ENCODE measurements at regions not wholly inside any gene's neighbourhood (a gene's known extent, or its start where the extent isn't known, plus 50 kb on each side); places are given as distances from the start of the nearest gene placed in this dataset.

- FAIRE-seq (no peak), DNase-seq (ENCODE audit: extremely low spot score, insufficient read length, low read depth) (no peak)
These were observed 292.7 kb upstream of the CXCR4 start for GRCh38 chr2:136410673-136411072.

DNA sequence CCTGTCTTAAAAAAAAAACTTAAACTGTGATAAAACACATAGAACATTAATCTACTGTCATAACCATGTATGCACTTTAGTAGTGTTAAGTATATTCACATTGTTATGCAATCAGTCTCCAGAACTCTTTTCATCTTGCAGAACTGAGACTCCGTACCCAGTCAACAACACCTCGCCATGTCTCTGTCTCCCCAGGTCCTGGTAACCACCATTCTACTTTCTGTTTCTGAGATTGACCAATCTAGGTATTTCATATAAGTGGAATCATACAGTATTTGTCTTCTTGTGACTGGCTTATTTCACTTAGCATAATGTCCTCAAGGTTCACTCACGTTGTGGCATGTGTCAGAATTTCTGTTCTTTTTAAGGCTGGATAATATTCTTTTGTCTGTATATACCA lies 290.8 kb upstream of the CXCR4 start:
- FAIRE-seq: no peak
- DNase-seq (ENCODE audit: extremely low spot score, insufficient read length, low read depth): no peak

GRCh38 chr2:136407952-136408318 lies 290.0 kb upstream of the CXCR4 start:
- FAIRE-seq (no peak), DNase-seq (ENCODE audit: extremely low spot score, insufficient read length, low read depth) (no peak)

- FAIRE-seq: no peak
These were observed 289.4 kb upstream of the CXCR4 start for GRCh38 chr2:136407117-136407951.

GRCh38 chr2:136404925-136405324 lies 287.0 kb upstream of the CXCR4 start:
- FAIRE-seq (no peak), DNase-seq (ENCODE audit: extremely low spot score, insufficient read length, low read depth) (no peak)

More at GRCh38 chr2:136407117-136407951, 289.4 kb upstream of the CXCR4 start:
- no peak for DNase-seq (ENCODE audit: extremely low spot score, insufficient read length, low read depth)

GRCh38 chr2:136404176-136404575 lies 286.2 kb upstream of the CXCR4 start:
- FAIRE-seq (no peak), DNase-seq (ENCODE audit: extremely low spot score, insufficient read length, low read depth) (no peak)

- FAIRE-seq: no peak
- no peak for DNase-seq (ENCODE audit: extremely low spot score, insufficient read length, low read depth)
These were observed 284.3 kb upstream of the CXCR4 start for GRCh38 chr2:136402281-136402680.

GRCh38 chr2:136399667-136400289 lies 281.8 kb upstream of the CXCR4 start:
- DNase-seq (ENCODE audit: extremely low spot score, insufficient read length, low read depth) (no peak), FAIRE-seq (no peak)

DNA sequence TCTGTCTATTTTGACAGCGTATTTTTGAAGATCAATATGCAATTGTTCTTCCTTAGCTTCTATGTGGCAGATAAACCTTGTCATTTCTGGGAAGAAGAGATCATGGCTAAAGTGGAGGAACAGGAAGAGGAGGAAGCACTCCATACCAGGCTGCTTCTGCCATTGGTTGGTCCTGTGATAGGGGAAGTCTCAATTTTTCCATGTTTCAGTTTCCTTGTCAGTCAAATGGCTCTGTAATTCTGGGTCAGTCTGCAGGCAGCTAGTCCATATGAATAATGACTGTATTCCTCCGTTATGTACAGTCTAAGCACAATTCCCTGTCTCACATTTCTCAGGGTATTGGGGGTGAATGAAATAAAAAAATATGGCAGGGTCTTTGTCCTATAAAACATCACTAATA lies 277.6 kb upstream of the CXCR4 start:
- no peak for FAIRE-seq
- DNase-seq (ENCODE audit: extremely low spot score, insufficient read length, low read depth): no peak

- DNase-seq (ENCODE audit: extremely low spot score, insufficient read length, low read depth) (no peak), FAIRE-seq (peak; percentile 36)
These were observed 276.4 kb upstream of the CXCR4 start for GRCh38 chr2:136394136-136395060.

- DNase-seq (ENCODE audit: extremely low spot score, insufficient read length, low read depth): no peak
- no peak for FAIRE-seq
These were observed 275.6 kb upstream of the CXCR4 start for GRCh38 chr2:136393514-136393913.

GRCh38 chr2:136392897-136393505 lies 275.1 kb upstream of the CXCR4 start:
- FAIRE-seq (no peak), DNase-seq (ENCODE audit: extremely low spot score, insufficient read length, low read depth) (no peak)

DNA sequence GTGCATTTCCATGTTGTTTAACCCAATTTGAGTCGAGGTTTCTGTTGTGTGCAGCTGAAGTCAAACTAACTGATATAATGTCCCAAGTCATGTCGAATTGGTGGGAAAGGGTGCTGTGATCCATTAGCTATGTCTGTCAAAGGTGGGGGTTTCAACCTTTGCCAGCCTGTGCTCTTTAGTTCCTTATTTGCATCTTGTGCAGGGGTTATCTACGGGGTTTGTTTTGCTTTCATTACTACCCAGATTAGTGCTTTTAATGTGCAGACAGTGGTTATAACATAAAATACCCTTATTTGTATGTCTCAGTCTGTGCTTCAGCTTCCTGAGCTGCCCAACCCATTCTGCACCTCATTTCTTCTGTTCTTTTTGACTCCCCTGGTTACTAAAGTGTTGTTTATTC lies 271.9 kb upstream of the CXCR4 start:
- FAIRE-seq (peak; percentile 56), DNase-seq (ENCODE audit: extremely low spot score, insufficient read length, low read depth) (no peak)

GRCh38 chr2:136386046-136386445 lies 268.1 kb upstream of the CXCR4 start:
- FAIRE-seq (no peak), DNase-seq (ENCODE audit: extremely low spot score, insufficient read length, low read depth) (no peak)

DNA sequence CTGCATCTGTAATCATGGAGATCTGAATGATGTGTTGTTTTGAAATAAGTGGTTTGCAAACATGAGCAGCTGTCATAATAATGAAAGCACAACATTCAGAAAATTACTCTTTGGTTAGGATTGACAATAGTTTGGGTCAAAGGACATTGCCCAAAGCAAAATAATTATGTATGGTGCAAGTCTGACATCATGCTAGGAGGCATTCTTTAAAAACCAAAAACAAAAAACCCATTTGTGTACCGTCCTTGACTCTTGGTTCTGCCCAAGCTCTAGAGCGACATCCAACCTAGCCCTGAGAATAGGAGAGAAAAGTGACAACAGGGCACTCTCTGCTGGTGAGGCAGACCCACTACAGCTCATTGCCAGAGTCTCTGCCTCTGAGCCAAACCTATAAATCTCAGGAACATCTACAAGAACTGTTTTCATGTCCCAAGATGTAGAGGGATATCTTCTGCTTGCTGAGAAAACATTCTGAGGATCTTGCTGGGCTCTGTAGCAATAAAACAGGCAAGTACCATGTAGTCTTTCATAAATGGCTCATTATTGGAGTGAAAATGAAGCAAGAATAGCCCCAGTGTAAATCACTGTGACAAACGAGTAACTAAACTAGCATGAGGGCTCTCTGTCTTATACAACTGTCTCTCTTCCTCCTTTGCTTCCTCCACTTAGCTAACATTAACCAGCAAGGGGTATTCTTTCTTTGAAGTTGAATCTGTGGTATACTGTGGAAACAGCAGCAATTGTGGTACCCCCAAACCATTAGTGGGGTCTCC lies 266.8 kb upstream of the CXCR4 start:
- DNase-seq (ENCODE audit: extremely low spot score, insufficient read length, low read depth) (no peak), FAIRE-seq (peak; percentile 92)

DNA sequence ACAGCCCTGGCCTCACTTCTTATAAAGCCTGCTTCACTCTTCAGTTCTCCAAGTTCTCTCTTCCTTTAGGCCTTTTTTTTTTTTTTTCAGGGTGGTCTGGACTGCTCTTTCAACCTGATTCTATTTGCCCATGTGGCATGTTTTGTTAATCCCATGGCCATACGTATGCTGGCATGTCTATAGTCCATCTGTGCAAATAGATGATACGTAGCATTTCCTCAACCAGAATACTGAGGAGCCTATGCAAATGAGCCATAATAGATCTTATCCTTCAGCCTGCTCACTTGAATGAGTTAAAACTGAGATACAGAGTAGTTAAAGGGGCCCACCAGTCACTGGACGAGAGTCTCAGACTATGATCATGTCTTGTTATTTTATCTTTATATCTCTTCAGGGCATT lies 265.2 kb upstream of the CXCR4 start:
- DNase-seq (ENCODE audit: extremely low spot score, insufficient read length, low read depth) (no peak), FAIRE-seq (no peak)

GRCh38 chr2:136381722-136382633 lies 264.0 kb upstream of the CXCR4 start:
- FAIRE-seq: peak; percentile 98
- peak; percentile 36 for DNase-seq (ENCODE audit: extremely low spot score, insufficient read length, low read depth)

DNA sequence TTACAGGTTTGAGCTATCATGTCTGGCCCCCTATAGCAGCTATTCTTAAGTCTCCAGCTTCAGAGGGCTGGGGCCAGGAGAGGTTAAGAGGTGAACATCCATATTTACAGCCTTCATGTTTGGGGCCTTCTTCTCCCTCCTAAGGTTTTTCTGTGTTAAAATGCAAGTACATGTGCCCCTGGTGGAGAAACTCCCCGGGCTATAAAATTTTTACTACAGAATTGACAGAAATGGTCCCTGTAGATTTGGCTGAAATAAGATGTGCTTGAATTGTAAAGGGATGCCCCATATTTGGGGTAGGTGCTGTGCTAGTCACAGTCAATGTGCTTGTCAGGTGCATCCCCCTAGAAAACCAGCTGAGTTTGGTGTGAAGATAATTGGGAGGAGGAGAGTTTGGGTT lies 263.3 kb upstream of the CXCR4 start:
- FAIRE-seq: no peak
- no peak for DNase-seq (ENCODE audit: extremely low spot score, insufficient read length, low read depth)
